ENCODE measurements at regions not wholly inside any gene's neighbourhood (a gene's known extent, or its start where the extent isn't known, plus 50 kb on each side); places are given as distances from the start of the nearest gene placed in this dataset.

DNA sequence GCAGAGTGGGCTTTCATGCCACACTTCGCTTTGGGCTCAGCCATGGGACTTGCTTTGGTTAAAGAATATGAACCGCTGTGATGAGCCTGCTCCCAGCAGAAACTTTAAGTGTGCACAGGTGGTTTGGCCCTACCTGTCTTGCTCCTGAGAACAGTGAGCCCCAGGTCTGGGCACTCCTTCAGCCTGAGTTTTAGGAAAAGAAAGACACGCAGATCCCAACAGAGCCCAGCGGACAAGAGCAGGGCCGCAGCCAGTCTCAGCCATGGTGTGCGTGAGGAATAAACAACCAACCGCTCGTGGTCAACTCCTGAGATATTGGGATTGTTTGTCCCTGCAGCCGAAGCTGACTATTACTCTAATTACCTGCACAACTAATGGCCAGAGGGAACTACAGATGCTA is 217.1 kb upstream of the C1orf174 start:
- DNase-seq (ENCODE audit: low read depth in 4 of 4, low spot score in 1 of 4), result no peak

DNA sequence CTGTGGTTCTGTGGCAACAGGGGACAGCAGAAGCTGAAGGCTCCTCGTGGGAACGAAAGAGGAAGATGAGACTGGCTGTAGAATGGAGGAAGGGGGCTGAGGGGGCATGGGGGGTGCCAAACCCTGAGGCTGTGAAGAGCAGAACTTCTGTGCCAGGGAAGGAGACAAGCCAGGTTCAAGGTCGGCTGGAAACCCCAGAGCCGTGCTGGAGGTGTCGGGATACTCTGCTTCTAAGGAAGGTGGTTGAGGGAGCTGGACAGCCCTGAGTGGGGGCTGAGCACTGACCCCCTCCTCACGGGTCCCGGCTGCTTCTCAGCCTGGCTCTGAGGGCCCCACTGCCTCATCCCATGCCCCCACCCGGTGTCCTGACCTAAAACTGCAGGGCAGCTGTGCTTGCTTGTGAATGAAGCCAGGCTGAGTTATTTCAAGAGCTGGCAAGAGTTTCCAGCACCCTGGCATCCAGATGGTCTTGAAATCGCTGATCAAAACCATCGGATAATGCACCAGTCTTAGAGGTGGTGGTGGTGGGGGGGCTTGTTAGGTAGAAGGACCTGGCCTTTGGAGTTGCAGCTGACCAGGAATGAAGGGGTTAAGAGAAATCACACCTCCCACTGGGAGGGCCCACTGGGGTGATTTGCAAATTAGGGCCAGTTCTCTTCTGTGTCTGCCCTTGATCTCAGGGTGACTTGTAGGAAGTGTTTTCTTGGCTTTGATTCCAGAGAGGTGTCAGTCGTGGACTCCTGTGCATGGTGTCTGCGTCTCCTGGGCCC is 218.9 kb upstream of the C1orf174 start:
- DNase-seq (ENCODE audit: low read depth in 4 of 4, low spot score in 1 of 4), result no peak

DNA sequence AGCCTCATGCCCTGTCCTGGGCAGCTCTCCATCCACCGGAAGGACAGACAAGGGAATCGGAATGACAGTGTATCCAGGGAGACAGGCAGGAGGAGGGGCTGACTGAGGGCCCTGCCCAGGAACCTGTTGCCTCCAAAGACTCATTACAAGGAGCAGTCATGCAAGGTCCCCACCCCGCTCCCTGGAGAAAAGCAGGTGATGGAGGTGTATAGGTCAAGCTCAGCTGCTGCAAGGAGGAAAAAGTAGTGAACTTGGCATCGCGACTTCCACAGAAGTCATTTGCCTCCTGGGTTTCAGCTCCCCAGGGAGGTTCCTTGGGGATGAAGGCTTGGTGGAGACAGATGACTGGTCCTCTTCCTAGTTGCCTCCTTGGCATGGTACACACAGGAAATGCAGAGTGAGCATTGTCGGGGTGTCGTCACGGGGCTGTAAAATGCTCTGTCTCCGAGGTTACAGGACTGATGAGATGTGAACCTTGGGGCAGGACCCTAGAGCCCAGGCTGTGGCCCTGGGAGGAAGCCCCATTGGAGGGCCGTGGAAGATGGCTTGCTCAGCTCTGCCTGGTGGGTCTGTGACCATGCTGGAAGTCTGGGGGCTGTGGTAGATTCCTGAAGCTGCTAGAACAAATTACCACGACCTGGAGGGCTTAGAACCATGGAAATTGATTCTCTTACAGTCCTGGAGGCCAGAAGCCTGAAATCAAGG is 219.6 kb upstream of the C1orf174 start:
- DNase-seq (ENCODE audit: low read depth in 4 of 4, low spot score in 1 of 4), result no peak

DNA sequence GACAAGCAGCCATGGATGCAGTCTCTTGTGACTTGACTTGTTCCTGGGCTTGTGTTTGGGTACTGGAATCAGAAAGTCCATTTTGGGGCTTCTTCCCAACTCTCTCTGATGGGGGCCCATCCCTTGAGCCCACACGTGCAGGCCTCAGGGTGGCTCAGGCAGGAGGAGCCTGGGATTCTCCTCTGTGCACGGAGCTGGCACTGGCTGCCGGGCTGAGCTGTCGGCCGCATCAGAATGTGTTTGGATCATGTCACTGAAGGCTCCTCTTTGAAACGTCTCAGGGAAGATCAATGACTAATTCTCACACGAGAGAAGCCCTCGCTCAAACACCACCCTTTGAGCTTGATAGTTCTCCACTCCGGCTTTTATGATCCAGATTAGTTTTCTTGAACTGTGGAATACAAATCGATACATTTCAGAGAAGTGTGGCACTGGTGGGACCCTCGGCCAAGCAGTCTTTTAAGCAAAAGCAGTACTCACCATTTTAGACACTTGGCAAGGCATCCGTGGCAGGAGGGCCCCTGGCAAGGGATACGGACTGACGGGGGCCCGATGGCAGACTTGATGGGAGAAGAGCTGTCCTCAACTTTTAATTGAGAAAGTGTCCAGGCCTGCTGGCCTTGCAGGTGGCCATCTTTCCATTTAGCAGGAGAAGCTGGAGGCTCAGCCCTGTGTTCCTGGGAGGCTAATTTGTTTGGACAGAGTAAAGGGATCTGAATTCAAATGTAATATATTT is 220.7 kb upstream of the C1orf174 start:
- DNase-seq (ENCODE audit: low read depth in 4 of 4, low spot score in 1 of 4), result no peak

DNA sequence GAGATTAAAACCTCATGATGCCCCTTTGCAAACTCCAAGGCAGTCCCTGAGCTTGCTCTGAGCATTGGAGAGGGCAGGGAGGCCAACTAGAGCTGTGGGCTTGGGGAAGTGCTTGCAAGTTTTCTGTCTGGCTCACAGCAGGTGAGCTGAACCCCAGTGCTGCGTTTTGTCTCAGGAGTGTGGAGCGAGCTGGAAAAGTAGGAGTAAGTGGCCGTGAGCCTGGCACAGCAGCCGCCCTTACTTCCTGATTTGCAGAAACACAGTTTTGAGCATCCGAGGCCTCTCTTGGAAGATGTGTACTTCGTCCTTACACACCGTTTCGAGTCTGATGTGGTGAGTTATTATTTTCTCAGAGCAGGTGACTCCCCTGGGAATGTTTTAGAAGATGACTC is 221.2 kb upstream of the C1orf174 start:
- DNase-seq (ENCODE audit: low read depth in 4 of 4, low spot score in 1 of 4), result no peak

DNA sequence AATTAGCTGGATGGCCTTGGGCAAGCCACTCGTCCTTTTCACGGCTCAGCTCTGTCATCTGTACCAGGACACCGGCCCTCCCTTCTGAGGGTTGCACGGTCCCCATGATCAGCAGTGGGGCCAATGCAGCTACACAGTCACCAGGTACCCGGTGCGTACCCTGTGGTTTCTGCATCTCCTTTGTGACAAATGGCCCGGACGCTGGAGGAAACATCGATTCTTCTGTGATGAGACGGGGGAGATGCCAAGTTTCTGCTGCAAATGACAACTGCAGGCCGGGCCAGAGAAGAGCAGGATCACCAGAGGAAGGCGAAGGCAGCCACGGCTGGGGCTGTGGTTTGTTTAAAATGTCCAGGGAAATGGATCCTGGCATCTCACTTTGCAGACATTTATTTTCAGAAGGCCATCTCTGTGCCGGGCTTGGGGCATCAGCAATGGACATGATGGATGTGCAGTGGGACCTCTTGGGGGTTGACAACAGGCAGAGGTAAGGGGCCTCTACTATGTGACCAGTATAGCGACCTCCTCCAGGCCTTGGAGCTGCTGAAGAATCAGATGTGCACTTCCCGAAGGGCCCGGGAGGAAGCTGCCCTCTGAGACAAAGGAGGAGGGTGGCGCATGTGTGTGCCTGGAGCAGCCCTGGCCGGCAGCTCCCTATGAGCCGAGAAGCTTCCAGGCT is 221.9 kb upstream of the C1orf174 start:
- no peak for DNase-seq (ENCODE audit: low read depth in 4 of 4, low spot score in 1 of 4)

DNA sequence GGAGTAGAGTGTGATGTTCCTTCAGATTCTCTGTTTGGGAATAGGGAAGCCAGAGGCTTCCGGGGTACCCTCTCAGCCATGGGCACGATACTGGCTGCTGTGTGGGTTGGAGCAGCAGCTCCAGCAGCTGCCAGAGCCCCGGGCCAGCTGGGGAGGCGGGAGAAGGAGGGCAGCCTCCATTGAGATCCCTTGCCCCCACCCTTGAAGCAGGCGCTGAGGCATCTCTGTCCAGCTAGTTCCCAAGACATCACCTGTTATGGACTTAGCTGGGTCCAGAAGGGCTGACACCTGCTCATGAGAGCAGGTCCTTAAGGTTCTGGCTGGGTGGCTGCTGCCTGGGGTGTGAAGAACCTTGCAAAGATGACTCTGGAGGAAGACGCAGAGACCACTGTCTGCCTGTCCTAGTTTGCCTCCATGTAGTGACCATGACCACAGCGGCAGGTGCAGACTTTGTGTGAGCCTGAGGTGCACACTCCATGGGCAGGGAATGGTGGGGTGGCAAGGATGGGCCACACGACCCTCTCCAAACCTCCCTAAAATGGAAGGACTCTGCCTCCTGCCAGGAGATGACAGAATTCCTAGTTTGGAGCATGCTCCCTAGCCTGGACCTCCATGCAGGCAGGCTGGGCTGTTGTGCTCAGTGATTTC is 222.6 kb upstream of the C1orf174 start:
- no peak for DNase-seq (ENCODE audit: low read depth in 4 of 4, low spot score in 1 of 4)

DNA sequence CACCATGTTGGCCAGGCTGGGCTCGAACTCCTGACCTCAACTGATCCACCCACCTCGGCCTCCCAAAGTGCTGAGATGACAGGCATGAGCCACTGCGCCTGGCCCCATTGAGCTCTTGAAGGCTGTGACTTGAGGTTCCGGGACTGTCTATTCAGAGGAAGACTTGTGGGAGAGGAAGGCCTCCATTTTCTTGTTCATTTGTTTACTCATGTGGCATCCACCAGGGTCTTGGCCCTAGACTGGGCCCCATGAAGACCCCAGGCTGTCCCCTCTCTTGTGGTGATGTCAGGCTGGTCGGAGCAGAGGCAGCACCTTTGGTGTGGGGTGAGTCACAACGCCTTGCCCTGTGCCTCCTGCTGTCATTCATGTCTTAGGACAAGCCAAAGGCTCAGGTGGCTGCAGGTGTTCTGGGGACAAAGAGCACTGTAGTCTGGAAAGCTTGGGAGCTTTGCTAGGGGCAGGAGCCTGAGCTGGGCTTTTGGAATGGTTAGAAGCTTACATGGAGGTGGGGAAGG is 224.6 kb upstream of the C1orf174 start:
- DNase-seq (ENCODE audit: low read depth in 4 of 4, low spot score in 1 of 4), result no peak

DNA sequence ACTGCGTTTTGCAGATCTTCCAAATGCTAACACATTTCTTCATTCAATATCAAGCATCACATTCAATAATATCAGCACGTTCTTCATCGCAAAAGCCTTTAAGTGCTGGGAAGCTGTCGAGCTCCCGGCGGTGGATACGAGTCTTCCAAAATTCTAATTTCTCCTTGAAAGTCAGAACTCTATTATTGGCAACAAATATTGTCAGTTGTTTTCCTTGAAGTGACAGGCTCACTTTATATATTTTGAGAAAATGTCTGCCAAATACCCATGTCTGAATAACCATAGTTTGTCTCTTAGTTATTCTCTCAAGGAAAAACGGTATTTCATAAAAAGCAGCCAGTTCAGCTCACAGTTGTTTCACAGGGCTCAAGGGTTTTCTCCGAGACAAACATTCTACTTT is 226.2 kb upstream of the C1orf174 start:
- DNase-seq (ENCODE audit: low read depth in 4 of 4, low spot score in 1 of 4), result no peak

DNA sequence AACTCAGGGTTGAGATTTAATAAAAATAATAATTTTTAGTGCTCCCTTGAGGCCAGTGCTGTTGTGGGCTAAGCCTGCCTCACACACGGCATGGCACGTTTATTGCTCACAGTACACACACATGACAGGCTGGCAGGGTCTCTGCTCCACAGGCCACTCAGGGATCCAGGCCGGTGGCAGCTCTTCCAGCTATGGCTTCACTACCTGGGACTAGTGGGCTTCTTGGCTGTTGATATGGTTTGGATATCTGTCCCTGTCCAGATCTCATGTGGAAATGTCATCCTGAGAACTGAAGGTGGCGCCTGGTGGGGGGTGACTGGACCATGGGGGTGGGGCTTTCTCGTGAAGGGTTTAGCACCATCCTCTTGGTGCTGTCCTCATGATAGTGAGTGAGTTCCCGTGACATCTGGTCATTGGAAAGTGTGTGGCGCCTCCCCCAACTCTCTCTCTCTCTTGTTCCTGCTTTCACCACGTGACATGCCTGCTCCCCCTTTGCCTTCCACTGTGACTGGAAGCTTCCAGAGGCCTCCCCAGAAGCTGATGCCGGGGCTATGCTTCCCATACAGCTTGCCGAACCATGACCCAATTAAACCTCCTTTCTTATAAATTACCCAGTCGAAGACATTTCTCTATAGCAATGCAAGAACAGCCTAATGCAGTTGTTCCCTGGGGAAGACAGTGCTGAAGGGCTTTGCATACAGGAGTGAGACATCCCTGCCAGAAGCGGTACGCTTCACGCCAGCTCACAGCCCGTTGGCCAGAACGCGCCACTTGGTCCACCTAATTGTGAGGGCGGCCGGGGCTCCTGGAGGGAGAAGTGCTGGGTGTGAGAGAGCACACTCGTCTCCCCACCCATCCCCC is 226.9 kb upstream of the C1orf174 start:
- DNase-seq (ENCODE audit: low read depth in 4 of 4, low spot score in 1 of 4), result no peak

DNA sequence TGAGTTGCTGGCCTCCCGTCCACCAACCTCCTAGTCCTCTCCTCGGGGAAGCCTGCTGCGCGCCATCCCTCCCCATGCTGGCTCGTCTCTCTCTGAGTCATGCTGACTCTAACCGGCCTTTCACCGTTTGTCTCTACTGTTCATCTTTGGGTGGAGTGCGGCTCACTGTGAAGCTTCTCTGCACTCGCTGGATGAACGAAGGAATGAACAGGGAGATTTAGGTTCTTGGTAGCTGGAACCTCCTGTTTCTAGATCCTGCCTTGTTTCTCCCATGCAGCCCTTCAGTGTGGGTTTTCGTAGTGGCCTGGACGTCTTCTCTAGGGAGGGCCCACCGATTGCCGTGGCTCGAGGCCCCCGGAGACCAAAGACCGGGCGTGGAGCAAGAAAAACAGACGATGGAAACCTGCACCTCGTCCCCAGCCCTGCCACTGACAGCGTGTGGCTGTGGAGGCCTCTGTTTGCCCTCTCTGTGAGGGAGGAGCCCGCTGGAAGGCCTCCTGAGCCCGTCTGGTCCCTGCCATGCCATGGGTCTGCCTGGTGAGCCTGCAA is 227.6 kb upstream of the C1orf174 start:
- DNase-seq (ENCODE audit: low read depth in 4 of 4, low spot score in 1 of 4), result no peak

DNA sequence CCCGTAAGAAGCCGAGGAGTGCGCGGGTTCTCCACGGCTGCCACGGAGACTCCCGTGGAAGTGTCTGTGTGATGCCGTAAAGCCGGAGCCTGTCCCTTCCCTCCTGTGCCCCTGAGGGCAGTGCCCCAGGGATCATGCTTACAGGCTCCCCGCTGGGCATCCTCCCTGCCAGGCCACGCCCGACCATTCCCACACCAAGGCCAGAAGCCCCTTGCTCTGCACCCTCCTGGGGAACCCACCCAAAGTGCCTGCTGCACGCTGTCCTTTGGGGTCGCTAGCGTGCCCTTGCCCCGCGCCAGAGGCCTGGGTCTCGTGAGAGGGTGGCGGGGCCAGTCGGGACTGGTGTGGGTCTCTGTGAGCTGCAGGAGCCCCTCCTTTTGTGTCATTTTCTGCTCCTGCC is 228.5 kb upstream of the C1orf174 start:
- no peak for DNase-seq (ENCODE audit: low read depth in 4 of 4, low spot score in 1 of 4)

DNA sequence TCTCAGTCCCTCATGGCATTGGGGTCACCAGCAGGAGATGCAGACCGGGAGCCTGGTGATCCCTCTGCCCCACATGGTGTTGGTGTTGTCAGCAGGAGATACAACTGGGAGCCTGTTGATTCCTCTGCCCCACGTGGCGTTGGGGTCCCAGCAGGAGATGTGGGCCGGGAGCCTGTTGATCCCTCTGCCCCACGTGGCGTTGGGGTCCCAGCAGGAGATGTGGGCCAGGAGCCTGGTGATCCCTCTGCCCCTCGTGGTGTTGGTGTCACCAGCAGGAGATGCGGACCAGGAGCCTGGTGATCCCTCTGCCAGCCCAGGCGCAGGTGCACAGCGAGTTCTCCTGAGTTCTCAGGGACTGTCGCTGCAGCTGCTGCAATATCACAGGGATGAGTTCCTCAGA is 229.6 kb upstream of the C1orf174 start:
- no peak for DNase-seq (ENCODE audit: low read depth in 4 of 4, low spot score in 1 of 4)

DNA sequence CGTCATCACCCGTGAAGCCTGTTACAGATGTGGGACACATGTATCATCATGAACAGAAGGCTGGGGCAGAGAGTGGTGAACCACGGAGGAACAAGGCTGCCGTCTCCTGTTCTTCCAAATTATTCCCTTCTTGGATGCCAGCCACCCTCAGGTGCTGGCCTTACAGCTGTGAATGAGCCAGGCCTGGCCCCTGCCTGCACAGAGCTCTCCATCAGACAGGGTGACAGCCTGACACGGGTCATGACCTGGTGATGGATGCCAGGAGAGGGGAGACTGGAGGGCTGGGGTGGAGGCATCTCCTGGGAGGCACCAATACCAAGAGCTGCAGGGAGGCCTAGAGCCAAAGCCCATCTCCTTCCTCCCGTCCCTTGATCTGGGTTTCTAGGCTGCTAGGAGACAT is 230.0 kb upstream of the C1orf174 start:
- DNase-seq (ENCODE audit: low read depth in 4 of 4, low spot score in 1 of 4), result no peak

DNA sequence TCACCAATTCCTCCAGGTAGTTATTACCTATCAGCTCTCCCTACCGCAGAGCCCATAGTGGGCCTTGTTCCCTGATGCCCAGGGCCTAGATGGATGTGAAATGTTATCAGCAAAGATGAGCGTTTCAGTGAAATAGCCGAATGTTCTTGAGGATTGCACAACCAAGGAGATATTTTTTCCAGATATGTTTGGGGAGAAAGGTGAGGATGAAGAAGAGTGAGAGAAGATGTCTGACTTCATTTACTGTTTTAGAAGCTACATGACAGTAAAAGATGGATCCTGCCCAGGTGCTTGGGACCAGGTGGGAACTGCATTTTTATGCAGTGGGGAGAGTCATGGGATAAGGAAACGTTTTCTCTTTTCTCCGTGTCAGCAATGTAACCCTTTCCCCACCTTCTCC is 231.7 kb upstream of the C1orf174 start:
- no peak for DNase-seq (ENCODE audit: low read depth in 4 of 4, low spot score in 1 of 4)

DNA sequence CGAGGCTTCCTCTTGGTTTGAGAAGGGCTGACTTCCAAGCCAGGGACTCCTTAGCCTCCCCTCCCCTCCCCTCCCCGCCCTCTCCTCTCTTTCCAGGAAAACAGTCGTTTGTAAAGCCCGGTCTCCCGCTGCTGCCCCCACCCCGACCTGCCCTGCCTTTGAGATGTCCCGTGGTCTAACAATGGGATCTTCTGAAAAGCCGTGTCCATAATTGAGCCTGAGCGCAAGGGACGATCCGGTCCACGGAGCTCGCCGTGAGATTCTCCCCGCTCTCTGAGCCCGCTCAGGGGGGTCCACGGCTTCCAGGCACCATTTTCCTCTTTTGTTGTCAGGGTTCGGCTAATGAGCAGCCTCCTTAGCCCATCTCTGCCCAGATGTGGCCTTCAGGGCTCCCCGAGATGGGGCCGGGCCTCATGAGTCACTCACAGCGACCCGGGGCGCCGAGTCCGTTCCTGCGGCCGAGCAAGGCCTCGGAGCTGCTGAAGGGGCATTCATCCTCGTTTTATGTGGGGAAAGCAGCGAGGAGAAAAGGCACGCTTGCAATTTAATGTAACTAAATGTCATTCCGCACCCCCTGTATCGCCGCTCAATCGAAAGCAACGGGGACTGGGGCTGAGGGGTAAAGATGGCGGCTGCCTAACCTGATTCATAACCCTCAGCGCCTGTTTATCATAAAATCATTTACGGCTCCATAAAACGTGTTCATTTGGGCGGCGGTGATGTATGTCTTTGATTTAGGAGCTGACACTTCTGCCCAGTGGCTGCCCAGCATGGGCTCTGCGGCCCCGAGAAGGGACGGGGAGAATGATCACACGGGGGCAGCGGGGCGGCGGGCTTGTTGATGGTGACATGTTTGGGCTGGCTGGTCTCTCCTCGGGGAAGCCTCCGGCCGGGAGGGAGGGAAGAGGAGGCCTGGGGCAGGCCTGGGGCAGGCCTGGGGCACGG is 232.6 kb upstream of the C1orf174 start:
- no peak for DNase-seq (ENCODE audit: low read depth in 4 of 4, low spot score in 1 of 4)

DNA sequence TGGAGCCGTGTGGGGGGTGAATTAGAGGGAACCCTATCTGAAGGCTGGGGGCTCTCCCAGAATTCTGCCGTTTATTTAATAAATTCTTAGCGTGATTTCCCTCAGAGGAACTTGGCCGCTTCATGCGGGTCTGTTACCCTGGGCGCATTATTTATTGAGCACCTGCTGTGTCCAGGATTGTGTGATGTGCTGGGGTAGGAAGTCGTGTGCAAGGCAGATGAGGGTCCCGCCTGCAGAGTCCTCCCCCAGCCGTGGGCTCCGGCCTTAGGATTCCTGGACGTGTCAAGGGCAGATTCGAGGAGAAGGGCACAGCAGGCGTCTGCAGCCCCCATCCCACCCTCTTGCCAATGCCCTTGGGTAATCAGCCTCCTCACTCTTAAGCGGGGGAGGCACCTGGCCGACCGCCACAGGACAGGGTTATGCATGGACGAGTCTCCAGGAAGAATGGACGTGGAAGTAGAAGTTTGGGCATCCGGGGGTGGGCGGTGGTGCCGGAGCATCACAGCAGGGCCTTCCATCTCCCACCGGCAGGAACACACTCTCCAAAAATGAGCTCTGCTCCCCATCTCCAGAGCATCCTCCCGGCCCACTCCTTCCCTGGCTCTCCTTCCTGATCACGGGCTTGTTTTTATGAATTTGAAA is 233.3 kb upstream of the C1orf174 start:
- no peak for DNase-seq (ENCODE audit: low read depth in 4 of 4, low spot score in 1 of 4)

DNA sequence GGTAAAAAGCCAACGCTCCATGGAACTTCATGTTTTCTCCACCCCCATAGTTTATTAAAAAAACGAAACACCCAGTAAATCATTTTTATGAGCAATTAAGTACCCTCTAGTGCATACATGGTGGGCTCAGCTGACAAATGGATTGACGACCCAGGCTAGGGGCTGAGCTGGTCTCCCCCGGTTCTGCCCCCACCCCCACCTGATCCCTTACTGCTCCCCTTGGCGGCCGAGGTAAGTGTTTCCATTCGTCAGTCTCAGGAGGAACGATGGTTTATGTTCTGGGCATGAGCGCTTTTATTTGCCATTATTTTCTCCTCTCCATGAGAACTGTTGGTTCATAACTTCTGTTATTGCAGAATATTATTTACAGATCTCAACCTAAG is 233.9 kb upstream of the C1orf174 start:
- DNase-seq (ENCODE audit: low read depth in 4 of 4, low spot score in 1 of 4), result no peak
